ENCODE measurements at regions not wholly inside any gene's neighbourhood (a gene's known extent, or its start where the extent isn't known, plus 50 kb on each side); places are given as distances from the start of the nearest gene placed in this dataset.

GRCh38 chr17:6212766-6213165 lies 142.6 kb downstream of the WSCD1 start:
- TF ChIP-seq POLR2A (IDR thresholded peaks at IDR 0.05) (no peak), CTCF (IDR thresholded peaks at IDR 0.05) (no peak)

All from vagina (tissue), 2 donors.